Heart right ventricle (tissue), 16 donors: ENCODE measurements at regions not wholly inside any gene's neighbourhood (a gene's known extent, or its start where the extent isn't known, plus 50 kb on each side); places are given as distances from the start of the nearest gene placed in this dataset.
"Not testable (repeated sequence)": the region's sequence is repeated elsewhere in the genome, so short reads cannot be mapped to it uniquely, and the experiment has no call there.

ENCODE experiments used
- ATAC-seq, 8 donors: fragments of 200-7000 bp; cut with Tn5 transposase; one replicate each; pipeline ENCODE4 v1.9.1; 2020; ENCODE audit warnings: mild to moderate bottlenecking in 8 of 8, moderate library complexity in 8 of 8, moderate number of reproducible peaks in 1 of 8
- DNase-seq, 2 donors: peaks; one replicate each; pipeline ENCODE4 v3.0.0-alpha.2; 2020
- H3K27ac ChIP-seq, 10 donors: fragments of 200-600 bp; sonication (generic) in 2 of 10; one replicate each; pipeline versions ENCODE4 v1.5.0 to v1.8.0; 2020 to 2022; ENCODE audit warnings: mild to moderate bottlenecking in 3 of 10
- H3K27me3 ChIP-seq, 7 donors: fragments of 200-600 bp; one replicate each; pipeline ENCODE4 v1.8.0; 2021 to 2022; ENCODE audit warnings: mild to moderate bottlenecking in 2 of 7
- H3K36me3 ChIP-seq, 9 donors: fragments of 200-600 bp; sonication (generic) in 1 of 9; one replicate each; pipeline versions ENCODE4 v1.5.0 to v1.8.0; 2020 to 2022; ENCODE audit warnings: mild to moderate bottlenecking in 2 of 9
- H3K4me1 ChIP-seq, 9 donors: fragments of 200-600 bp; sonication (generic) in 1 of 9; one replicate each; pipeline versions ENCODE4 v1.5.0 to v1.8.0; 2020 to 2022; ENCODE audit warnings: mild to moderate bottlenecking in 4 of 9
- H3K4me3 ChIP-seq, 10 donors: fragments of 200-600 bp; sonication (generic) in 2 of 10; one replicate each; pipeline versions ENCODE4 v1.5.0 to v1.8.0; 2020 to 2022; ENCODE audit warnings: mild to moderate bottlenecking in 7 of 10, moderate library complexity in 2 of 10
- H3K9me3 ChIP-seq, 11 donors: fragments of 200-600 bp in 10 of 11; sonication (generic) in 2 of 11; one replicate each; pipeline versions ENCODE4 v1.5.0 to v1.8.0; 2013 to 2022; ENCODE audit warnings: mild to moderate bottlenecking in 2 of 11, control low read depth in 1 of 11, moderate library complexity in 1 of 11
- CTCF ChIP-seq, 9 donors: fragments of 200-600 bp; sonication (generic) in 2 of 9; IDR thresholded peaks; one replicate each; pipeline versions ENCODE4 v1.5.0 to v1.8.0; 2021 to 2022; ENCODE audit warnings: antibody characterized with exemption in 9 of 9, mild to moderate bottlenecking in 5 of 9, moderate library complexity in 1 of 9
- WGBS, 2 donors: extraction: QIAGEN DNeasy Blood & Tissue Kit; methylation state at CpG; one replicate each; pipeline ENCODE4 v1.1.7; 2013; ENCODE audit warnings: inconsistent platforms in 1 of 2; 5-methylcytosine and 5-hydroxymethylcytosine counted together
- intact Hi-C, 10 donors: fragments of 100-400 bp; cut with DNase I; formaldehyde crosslinking; loops; one replicate each; pipeline versions ENCODE4 v1.11.1 to v1.14.2; 2022
- donor health status: Arrhythmogenic right ventricular cardiomyopathy.
- donor health status: ischemic (EF 13 %, LVEDD 7.1; RV severe dilation, severe dysfunction).
- donor health status: healthy with polysubstance abuse.
- donor health status: DM: no; HTN: yes; CAD: no.
- donor health status: DM: no; HTN: no; CAD: no.
- donor health status: ischemic (EF 25% LVEDD 6.9; RV normal size, moderate dysfunction).
- donor health status: ischemic (EF 25% LVEDD 5.7; RV mildly dilated, moderate dysfunction).
- donor health status: healthy.
- donor health status: DM: yes; HTN: yes; CAD: no.
- donor health status: Ischemic cardiomyopathy.
- donor health status: ischemic (EF 35%, LVEDD 5.7; RV mildly dilated, moderate dysfunction).
- donor health status: nonischemic (EF 11% LVEDD 7.7; RV severe dilation, severe dysfunction).
- donor health status: DM: yes; HTN: yes; CAD: no.
- donor health status: PGD.
- donor health status: ischemic (EF 29% LVEDD 5.4; RV normal size, mild dysfunction).
- donor health status: nonischemic (EF 23%, LVEDD 6.1; RV moderate dilation, normal function).

GRCh38 chr11:109704432-109704831 lies 282.4 kb downstream of the C11orf87 start:
- intact Hi-C loops = loop anchor here in 1 of 10 donors (5.0 kb wide), 1 partner anchor 292 kb away; no protein-coding TSS in a partner anchor
- Histone ChIP-seq H3K27ac (no peak overlapping the region), H3K4me3 (no peak overlapping the region), H3K27me3 (no peaks in the 10 kb centered on the region), H3K9me3 (peaks cover 0 to 7% (median 0%) of the 10 kb centered on the region in 11 donors), H3K4me1 (no peaks in the 10 kb centered on the region), H3K36me3 (no peaks in the 10 kb centered on the region)
- 80 to 91% methylated on average over 4 of the region's 4 CpGs for WGBS, 2 donors
- DNase-seq (no peak), ATAC-seq (no peak)
- TF ChIP-seq CTCF (IDR thresholded peaks at IDR 0.05) = no peak

GRCh38 chr11:109706945-109707344 lies 285.0 kb downstream of the C11orf87 start:
- Histone ChIP-seq H3K36me3 (no peaks in the 10 kb centered on the region), H3K9me3 (peaks cover 0 to 3% (median 0%) of the 10 kb centered on the region in 11 donors), H3K27me3 (no peaks in the 10 kb centered on the region), H3K4me3 (no peak overlapping the region), H3K4me1 (no peaks in the 10 kb centered on the region), H3K27ac (no peak overlapping the region)
- 89% methylated on average over 1 of the region's 1 CpG for WGBS, 2 donors
- ATAC-seq = peak in 1 of 8 donors; percentile 46
- TF ChIP-seq CTCF (IDR thresholded peaks at IDR 0.05) = no peak
- intact Hi-C loops = no loop called here
- DNase-seq = no peak

- Histone ChIP-seq H3K27me3 (no peaks in the 10 kb centered on the region), H3K36me3 (no peaks in the 10 kb centered on the region), H3K9me3 (peaks cover 0 to 3% (median 0%) of the 10 kb centered on the region in 11 donors), H3K27ac (no peak overlapping the region), H3K4me3 (no peak overlapping the region), H3K4me1 (no peaks in the 10 kb centered on the region)
- WGBS, 2 donors = 73 to 85% methylated on average over 2 of the region's 2 CpGs
- TF ChIP-seq CTCF (IDR thresholded peaks at IDR 0.05) = no peak
- peak in 2 of 8 donors; percentile 52 to 56 for ATAC-seq
- intact Hi-C loops = no loop called here
- no peak for DNase-seq
Measured at GRCh38 chr11:109707411-109707810, 285.4 kb downstream of the C11orf87 start.

GRCh38 chr11:109708184-109708583 lies 286.2 kb downstream of the C11orf87 start:
- no peak for ATAC-seq
- no peaks in the 10 kb centered on the region for H3K27me3 ChIP-seq
- no peaks in the 10 kb centered on the region for H3K36me3 ChIP-seq
- DNase-seq = no peak
- no peak for TF ChIP-seq CTCF (IDR thresholded peaks at IDR 0.05)
- intact Hi-C loops = no loop called here
- H3K9me3 ChIP-seq = peaks cover 0 to 11% (median 0%) of the 10 kb centered on the region in 11 donors
- H3K27ac ChIP-seq = no peak overlapping the region
- H3K4me3 ChIP-seq = no peak overlapping the region
- H3K4me1 ChIP-seq = no peaks in the 10 kb centered on the region
- 37 to 55% methylated on average over 1 of the region's 1 CpG for WGBS, 2 donors

GRCh38 chr11:109714444-109714843 lies 292.5 kb downstream of the C11orf87 start:
- H3K36me3 ChIP-seq = not testable (repeated sequence)

GRCh38 chr11:109715424-109715823 lies 293.4 kb downstream of the C11orf87 start:
- DNase-seq, H3K27me3 ChIP-seq, H3K36me3 ChIP-seq, H3K4me3 ChIP-seq, ATAC-seq, H3K4me1 ChIP-seq, H3K27ac ChIP-seq: not testable (repeated sequence)
- WGBS, 2 donors = 68 to 73% methylated on average over 4 of the region's 4 CpGs
- intact Hi-C loops = loop anchor here in 1 of 10 donors (1.0 kb wide), 1 partner anchor 22 kb away; no protein-coding TSS in a partner anchor
- peaks cover 0 to 38% (median 0%) of the 10 kb centered on the region in 11 donors for H3K9me3 ChIP-seq

More at GRCh38 chr11:109714444-109714843, 292.5 kb downstream of the C11orf87 start:
- intact Hi-C loops, H3K27ac ChIP-seq, DNase-seq, ATAC-seq, H3K27me3 ChIP-seq, H3K4me1 ChIP-seq, H3K4me3 ChIP-seq: not testable (repeated sequence)
- peaks cover 0 to 38% (median 0%) of the 10 kb centered on the region in 11 donors for H3K9me3 ChIP-seq
- WGBS, 2 donors = 90 to 95% methylated on average over 2 of the region's 2 CpGs
